ENCODE measurements at regions not wholly inside any gene's neighbourhood (a gene's known extent, or its start where the extent isn't known, plus 50 kb on each side); places are given as distances from the start of the nearest gene placed in this dataset.

DNA sequence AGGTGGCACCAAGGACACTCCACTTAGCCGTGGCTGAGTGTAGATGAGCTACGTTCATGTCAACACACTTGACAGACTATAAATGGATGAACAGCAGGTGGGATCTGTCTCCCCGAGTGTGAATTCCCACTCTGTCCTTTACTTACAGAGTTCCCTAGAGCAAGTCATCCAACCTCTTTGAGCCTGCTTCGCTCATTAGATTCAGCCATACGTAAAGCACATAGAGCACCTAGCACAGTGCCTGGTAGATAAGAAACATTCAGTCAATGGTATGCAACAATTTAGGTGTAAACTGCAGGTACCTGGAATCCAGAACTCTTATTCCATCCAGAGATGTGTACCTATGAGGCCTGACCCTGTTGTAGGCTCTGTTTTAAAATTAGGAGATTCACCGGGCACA, 227.8 kb upstream of the C16orf82 start:
- Mint-ChIP-seq H3K4me1 (ENCODE audit: unreplicated experiment) (no peaks in the 10 kb centered on the region), H3K27me3 (ENCODE audit: unreplicated experiment) (peaks cover 4% of the 10 kb centered on the region), H3K27ac (ENCODE audit: unreplicated experiment) (no peak overlapping the region), H3K4me3 (ENCODE audit: unreplicated experiment) (no peak overlapping the region), H3K36me3 (ENCODE audit: low read depth, unreplicated experiment) (peaks cover 7% of the 10 kb centered on the region), H3K9me3 (ENCODE audit: unreplicated experiment) (peaks cover 11% of the 10 kb centered on the region)
- no peak for DNase-seq (ENCODE audit: low spot score)
- TF ChIP-seq, protein P1, sequence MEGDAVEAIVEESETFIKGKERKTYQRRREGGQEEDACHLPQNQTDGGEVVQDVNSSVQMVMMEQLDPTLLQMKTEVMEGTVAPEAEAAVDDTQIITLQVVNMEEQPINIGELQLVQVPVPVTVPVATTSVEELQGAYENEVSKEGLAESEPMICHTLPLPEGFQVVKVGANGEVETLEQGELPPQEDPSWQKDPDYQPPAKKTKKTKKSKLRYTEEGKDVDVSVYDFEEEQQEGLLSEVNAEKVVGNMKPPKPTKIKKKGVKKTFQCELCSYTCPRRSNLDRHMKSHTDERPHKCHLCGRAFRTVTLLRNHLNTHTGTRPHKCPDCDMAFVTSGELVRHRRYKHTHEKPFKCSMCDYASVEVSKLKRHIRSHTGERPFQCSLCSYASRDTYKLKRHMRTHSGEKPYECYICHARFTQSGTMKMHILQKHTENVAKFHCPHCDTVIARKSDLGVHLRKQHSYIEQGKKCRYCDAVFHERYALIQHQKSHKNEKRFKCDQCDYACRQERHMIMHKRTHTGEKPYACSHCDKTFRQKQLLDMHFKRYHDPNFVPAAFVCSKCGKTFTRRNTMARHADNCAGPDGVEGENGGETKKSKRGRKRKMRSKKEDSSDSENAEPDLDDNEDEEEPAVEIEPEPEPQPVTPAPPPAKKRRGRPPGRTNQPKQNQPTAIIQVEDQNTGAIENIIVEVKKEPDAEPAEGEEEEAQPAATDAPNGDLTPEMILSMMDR (IDR thresholded peaks at IDR 0.05; ENCODE audit: unreplicated experiment): no peak

DNA sequence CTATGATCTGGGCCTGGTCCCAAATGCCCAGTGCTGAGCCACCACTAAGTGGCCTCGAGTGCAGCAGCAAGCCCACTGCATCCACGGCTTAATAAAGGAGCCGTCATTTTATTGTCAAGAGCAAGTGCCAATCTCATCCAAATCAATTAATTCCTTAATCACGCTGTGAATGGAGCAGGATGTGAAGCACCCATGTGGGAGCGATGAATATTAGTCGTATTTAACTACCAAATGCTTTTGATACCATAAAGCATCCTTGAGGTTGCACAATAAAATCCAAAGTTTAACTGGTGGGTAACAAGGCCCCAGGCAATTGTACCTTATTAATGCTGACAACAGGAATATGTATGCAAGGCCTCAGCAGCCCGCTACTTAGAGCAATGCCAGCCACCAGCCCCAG, 226.0 kb upstream of the C16orf82 start:
- no peaks in the 10 kb centered on the region for H3K4me1 Mint-ChIP-seq (ENCODE audit: unreplicated experiment)
- no peak overlapping the region for H3K4me3 Mint-ChIP-seq (ENCODE audit: unreplicated experiment)
- TF ChIP-seq, protein P1 (IDR thresholded peaks at IDR 0.05; ENCODE audit: unreplicated experiment): no peak
- no peak for DNase-seq (ENCODE audit: low spot score)
- peaks cover 2% of the 10 kb centered on the region for H3K27me3 Mint-ChIP-seq (ENCODE audit: unreplicated experiment)
- H3K9me3 Mint-ChIP-seq (ENCODE audit: unreplicated experiment): peaks cover 14% of the 10 kb centered on the region
- no peak overlapping the region for H3K27ac Mint-ChIP-seq (ENCODE audit: unreplicated experiment)
- peaks cover 7% of the 10 kb centered on the region for H3K36me3 Mint-ChIP-seq (ENCODE audit: low read depth, unreplicated experiment)

- Mint-ChIP-seq H3K27me3 (ENCODE audit: unreplicated experiment) (peaks cover 4% of the 10 kb centered on the region), H3K4me1 (ENCODE audit: unreplicated experiment) (no peaks in the 10 kb centered on the region), H3K36me3 (ENCODE audit: low read depth, unreplicated experiment) (peaks cover 15% of the 10 kb centered on the region), H3K9me3 (ENCODE audit: unreplicated experiment) (peaks cover 30% of the 10 kb centered on the region), H3K27ac (ENCODE audit: unreplicated experiment) (no peak overlapping the region), H3K4me3 (ENCODE audit: unreplicated experiment) (no peak overlapping the region)
- no peak for DNase-seq (ENCODE audit: low spot score)
- TF ChIP-seq, protein P1 (IDR thresholded peaks at IDR 0.05; ENCODE audit: unreplicated experiment): no peak
Observed at GRCh38 chr16:26856271-26856670, 210.5 kb upstream of the C16orf82 start.

GRCh38 chr16:26856791-26857190, 209.9 kb upstream of the C16orf82 start:
- Mint-ChIP-seq H3K36me3 (ENCODE audit: low read depth, unreplicated experiment) (peaks cover 16% of the 10 kb centered on the region), H3K27ac (ENCODE audit: unreplicated experiment) (no peak overlapping the region), H3K9me3 (ENCODE audit: unreplicated experiment) (peaks cover 31% of the 10 kb centered on the region), H3K4me3 (ENCODE audit: unreplicated experiment) (no peak overlapping the region), H3K27me3 (ENCODE audit: unreplicated experiment) (peaks cover 4% of the 10 kb centered on the region), H3K4me1 (ENCODE audit: unreplicated experiment) (no peaks in the 10 kb centered on the region)
- TF ChIP-seq, protein P1 (IDR thresholded peaks at IDR 0.05; ENCODE audit: unreplicated experiment): no peak
- DNase-seq (ENCODE audit: low spot score): no peak

DNA sequence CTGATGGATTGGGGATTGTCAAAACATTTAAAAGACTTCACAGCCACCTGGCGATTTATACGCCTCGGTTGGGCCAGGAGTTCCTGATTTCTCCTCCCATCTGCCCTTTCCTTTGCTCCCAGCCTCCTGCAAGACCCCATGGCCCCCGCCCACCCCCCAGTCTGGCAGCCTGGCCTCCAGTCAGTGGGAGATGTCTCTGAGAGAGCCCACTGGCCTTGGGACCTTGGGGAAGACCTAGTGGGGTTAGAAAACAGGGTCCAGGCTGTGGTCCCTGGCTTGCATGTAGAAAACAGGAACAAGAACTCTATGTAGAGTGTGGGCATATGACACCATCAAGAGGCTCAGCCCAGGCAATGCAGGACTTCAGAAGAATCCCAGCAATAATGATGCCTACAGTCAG, 209.4 kb upstream of the C16orf82 start:
- H3K27ac Mint-ChIP-seq (ENCODE audit: unreplicated experiment): no peak overlapping the region
- H3K4me3 Mint-ChIP-seq (ENCODE audit: unreplicated experiment): no peak overlapping the region
- H3K9me3 Mint-ChIP-seq (ENCODE audit: unreplicated experiment): peaks cover 31% of the 10 kb centered on the region
- peaks cover 4% of the 10 kb centered on the region for H3K27me3 Mint-ChIP-seq (ENCODE audit: unreplicated experiment)
- H3K4me1 Mint-ChIP-seq (ENCODE audit: unreplicated experiment): no peaks in the 10 kb centered on the region
- H3K36me3 Mint-ChIP-seq (ENCODE audit: low read depth, unreplicated experiment): peaks cover 16% of the 10 kb centered on the region
- DNase-seq (ENCODE audit: low spot score): no peak
- TF ChIP-seq, protein P1 (IDR thresholded peaks at IDR 0.05; ENCODE audit: unreplicated experiment): no peak

All from endothelial cell (in vitro differentiated cells).